ENCODE measurements at regions not wholly inside any gene's neighbourhood (a gene's known extent, or its start where the extent isn't known, plus 50 kb on each side); places are given as distances from the start of the nearest gene placed in this dataset.
"Not testable (repeated sequence)": the region's sequence is repeated elsewhere in the genome, so short reads cannot be mapped to it uniquely, and the experiment has no call there.

DNA sequence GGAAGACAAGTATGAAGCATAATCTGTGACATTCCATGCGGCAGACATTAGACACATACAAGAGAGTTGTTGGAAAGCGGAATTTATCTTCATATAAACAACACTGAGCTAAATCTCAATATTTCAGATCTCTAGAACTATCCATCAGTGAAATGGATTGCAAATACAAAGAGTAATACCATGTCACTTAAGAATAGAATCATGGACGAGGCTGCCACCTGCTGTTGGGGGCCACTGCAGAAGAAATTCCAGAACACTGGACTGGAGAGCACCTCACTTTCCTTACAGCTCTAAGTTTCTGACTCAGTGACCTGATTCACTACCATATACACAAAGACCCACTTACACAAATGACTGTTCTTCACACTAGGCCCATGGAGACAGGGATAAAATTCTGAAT, 346.7 kb downstream of the OR4F29 start:
- DNase-seq, result not testable (repeated sequence)

DNA sequence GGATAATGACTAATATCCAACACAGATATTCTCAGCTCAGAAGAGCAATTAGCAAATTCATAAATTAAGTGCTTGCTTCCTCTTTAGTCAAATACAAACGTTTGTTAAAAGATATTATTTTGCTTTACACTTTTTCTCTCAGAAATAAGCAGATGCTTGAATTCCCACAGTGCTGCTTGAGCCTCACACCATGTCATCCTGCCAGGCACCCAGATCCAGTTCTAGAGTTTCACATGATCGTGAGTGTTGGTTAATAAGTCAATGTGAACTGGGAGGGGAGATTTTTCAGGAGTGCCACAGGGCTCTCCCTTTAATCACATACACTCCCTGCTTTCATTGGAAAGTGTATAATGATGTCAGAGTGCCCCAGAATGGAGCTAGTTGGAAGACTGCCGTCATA, 352.0 kb downstream of the OR4F29 start:
- not testable (repeated sequence) for DNase-seq

DNA sequence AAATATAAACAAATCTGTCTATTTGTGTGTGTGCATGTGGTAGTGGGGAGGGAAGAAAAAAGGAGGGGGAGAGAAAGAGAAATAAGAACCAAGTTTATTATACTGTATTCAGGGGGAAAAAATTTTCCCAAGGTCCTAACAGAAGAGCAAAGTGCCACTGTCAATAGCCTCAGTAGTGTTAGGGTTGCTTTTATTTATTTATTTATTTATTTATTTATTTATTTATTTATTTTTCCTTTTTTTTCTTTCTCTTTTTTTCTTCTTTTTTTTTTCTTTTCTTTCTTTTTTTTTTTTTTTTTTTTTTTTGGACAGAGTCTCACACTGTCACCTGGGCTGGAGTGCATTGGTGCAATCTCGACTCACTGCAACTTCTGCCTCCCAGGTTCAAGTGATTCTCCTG, 352.7 kb downstream of the OR4F29 start:
- DNase-seq, result not testable (repeated sequence)

DNA sequence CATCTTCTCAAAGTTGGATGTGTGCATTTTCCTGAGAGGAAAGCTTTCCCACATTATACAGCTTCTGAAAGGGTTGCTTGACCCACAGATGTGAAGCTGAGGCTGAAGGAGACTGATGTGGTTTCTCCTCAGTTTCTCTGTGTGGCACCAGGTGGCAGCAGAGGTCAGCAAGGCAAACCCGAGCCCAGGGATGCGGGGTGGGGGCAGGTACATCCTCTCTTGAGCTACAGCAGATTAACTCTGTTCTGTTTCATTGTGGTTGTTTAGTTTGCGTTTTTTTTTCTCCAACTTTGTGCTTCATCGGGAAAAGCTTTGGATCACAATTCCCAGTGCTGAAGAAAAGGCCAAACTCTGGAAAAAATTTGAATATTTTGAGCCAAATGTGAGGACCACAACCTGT, 360.2 kb downstream of the OR4F29 start:
- DNase-seq, result not testable (repeated sequence)

GRCh38 chr1:88110-88509, 363.4 kb downstream of the OR4F29 start:
- not testable (repeated sequence) for DNase-seq

DNA sequence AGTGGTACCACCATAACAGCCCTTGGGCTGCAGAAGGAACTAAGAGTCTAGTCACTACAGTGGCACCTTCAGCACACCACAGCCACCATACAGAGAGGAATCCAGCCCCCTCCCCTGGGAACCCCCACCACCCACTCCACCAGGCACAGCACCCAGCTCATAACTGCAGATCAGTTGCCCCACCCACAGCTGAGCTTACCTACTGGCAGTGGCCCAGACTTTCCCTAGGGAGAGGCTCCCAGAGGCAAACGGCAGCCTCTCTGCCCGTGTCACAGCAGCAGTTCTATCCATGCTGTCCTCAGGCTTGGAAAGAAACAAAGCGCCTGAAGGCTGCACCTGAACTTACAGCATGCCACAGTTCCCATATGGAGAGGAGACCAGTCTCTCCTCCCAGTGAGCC, 372.3 kb downstream of the OR4F29 start:
- DNase-seq, result not testable (repeated sequence)

DNA sequence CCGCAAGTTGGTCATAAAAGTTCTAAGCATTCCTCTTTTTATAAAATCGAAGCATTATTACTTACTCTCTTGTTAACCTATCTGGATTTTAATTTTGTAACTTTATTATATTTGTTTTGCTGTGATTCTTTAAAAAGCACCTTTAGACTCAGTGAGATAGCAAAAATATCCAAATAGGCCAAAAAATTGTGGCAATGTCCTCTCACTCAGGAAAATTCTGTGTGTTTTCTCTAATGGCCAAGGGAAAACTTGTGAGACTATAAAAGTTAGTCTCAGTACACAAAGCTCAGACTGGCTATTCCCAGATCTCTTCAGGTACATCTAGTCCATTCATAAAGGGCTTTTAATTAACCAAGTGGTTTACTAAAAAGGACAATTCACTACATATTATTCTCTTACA, 386.4 kb downstream of the OR4F29 start, which contains the start of gene OR4F5:
TSS of gene OR4F5 (plus strand) at position 301 of the 400 bp plus-strand sequence.
- DNase-seq, result not testable (repeated sequence)

DNA sequence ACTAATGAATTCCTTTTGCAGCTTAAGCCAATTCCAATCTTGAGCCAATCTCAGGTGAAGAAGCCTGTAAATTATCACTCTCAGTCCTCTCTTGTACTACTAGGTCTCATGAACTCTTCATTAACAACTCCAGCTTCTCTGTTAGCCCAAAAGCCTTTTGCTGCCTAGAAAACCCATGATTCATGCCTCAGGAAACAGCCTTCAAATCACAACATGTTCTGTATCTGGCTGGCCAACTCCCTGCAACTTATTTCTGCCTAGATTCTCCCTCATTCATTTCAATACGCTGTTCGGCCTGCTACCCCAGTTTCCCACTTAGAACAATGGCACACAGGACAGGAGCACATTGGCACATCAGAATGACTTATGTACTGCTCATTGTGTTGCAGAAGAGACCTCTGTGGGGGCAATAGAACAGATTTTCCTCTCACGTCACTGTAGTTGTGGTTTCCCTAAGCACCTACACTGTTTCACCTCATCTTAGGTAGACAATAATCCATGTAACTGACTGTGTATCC, 395.4 kb downstream of the OR4F29 start:
- not testable (repeated sequence) for DNase-seq

- DNase-seq, result not testable (repeated sequence)
Observed at GRCh38 chr1:53182-53581, 398.3 kb downstream of the OR4F29 start.

DNA sequence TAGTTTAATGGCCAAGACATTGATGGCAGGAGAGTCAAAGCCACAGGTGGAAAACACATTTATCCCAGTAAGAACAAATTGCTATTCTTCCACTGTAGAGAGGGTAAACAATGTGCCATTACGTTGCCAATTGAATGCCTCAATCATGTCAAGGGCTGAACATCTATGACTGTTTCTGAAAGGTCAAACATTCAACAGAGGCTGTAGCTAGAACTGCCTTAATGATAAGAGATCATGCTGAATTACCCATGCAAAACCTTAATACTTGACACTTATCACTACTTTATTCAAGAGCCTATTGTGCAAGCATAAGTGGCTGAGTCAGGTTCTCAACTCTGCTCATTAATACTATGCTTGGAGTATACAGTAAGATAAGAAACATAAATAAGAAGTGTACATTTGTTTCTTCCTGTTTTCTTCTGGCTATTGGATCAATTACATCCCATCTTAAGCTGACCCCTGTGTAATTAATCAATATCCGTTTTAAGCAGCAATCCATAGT, 409.5 kb downstream of the OR4F29 start:
- not testable (repeated sequence) for DNase-seq

DNA sequence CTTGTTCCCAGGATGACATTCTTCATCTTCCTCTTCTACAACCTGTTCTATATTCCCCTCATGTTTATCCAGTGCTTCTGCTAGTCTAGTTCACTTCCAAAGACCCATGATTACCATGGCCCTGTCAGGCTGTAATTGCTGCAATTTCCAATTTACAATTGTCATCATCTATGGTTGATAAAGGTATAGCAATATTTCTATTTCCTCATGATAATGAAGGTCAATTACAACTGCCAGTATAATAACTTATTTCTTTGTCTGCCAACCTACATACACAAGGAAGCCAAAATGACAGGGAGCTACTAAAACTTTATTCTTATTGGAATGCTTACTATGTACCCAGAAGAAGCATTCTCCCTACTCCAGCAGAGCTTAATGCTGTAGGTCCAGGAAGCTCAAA, 410.3 kb downstream of the OR4F29 start:
- not testable (repeated sequence) for DNase-seq

- DNase-seq, result not testable (repeated sequence)
Observed at GRCh38 chr1:29183-29582, 422.3 kb downstream of the OR4F29 start.

GRCh38 chr1:17298-17697, 434.2 kb downstream of the OR4F29 start:
- DNase-seq, result not testable (repeated sequence)

GRCh38 chr1:16025-16424, 435.5 kb downstream of the OR4F29 start:
- DNase-seq, result not testable (repeated sequence)

- not testable (repeated sequence) for DNase-seq
Observed at GRCh38 chr1:9941-10717, 441.3 kb downstream of the OR4F29 start.

Data from renal pelvis (tissue), 1 donor.